A549 (cell line): ENCODE measurements at regions not wholly inside any gene's neighbourhood (a gene's known extent, or its start where the extent isn't known, plus 50 kb on each side); places are given as distances from the start of the nearest gene placed in this dataset.

Experiments
- EP300 ChIP-seq, 2 experiments: fragments of >200 bp; sonication (Bioruptor Twin); formaldehyde crosslinking; IDR thresholded peaks; 2 replicates in 1 of 2; 3 replicates in 1 of 2; pipeline ENCODE4 v1.6.1; 2016 to 2017
- JUNB ChIP-seq: fragments of >200 bp; sonication (Bioruptor Twin); formaldehyde crosslinking; IDR thresholded peaks from 2 replicates; pipeline ENCODE4 v1.6.1; 2016
- RCOR1 ChIP-seq: fragments of 150-350 bp; IDR thresholded peaks from 2 replicates; pipeline ENCODE4 v1.6.1; 2014; ENCODE audit warnings: antibody characterized with exemption, low read length, low read depth
- TF ChIP-seq, protein P1 (sequence below): fragments of >200 bp; sonication (Bioruptor Twin); formaldehyde crosslinking; IDR thresholded peaks from 3 replicates; pipeline ENCODE4 v1.5.1; 2016

DNA sequence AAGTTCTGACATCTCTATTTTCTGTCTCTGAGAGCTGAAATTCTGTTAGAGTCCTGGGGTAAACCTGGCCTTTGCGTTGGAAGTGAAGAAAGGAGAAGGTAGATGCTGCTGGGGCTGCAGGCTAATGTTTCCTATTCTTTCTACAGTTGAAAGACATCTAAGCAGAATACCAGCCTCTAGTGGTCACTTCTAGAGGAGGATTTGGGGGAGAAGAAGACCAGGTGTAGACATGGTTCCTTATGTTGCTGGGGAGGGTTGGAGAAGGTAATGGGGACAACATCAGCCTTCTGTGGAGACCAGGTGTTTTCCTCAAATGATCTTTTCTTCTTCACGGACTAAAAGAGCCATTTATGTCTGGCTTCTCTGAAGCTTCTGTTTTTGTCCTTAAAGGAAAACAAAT is 62.6 kb downstream of the BTBD3 start:
- TF ChIP-seq EP300 (IDR thresholded peaks at IDR 0.05) = no peak
- TF ChIP-seq RCOR1 = no peak
- no peak for TF ChIP-seq JUNB
- TF ChIP-seq, protein P1, sequence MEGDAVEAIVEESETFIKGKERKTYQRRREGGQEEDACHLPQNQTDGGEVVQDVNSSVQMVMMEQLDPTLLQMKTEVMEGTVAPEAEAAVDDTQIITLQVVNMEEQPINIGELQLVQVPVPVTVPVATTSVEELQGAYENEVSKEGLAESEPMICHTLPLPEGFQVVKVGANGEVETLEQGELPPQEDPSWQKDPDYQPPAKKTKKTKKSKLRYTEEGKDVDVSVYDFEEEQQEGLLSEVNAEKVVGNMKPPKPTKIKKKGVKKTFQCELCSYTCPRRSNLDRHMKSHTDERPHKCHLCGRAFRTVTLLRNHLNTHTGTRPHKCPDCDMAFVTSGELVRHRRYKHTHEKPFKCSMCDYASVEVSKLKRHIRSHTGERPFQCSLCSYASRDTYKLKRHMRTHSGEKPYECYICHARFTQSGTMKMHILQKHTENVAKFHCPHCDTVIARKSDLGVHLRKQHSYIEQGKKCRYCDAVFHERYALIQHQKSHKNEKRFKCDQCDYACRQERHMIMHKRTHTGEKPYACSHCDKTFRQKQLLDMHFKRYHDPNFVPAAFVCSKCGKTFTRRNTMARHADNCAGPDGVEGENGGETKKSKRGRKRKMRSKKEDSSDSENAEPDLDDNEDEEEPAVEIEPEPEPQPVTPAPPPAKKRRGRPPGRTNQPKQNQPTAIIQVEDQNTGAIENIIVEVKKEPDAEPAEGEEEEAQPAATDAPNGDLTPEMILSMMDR = no peak
